Stomach (tissue), 4 donors: ENCODE measurements at regions not wholly inside any gene's neighbourhood (a gene's known extent, or its start where the extent isn't known, plus 50 kb on each side); places are given as distances from the start of the nearest gene placed in this dataset.

Experiments used
- CTCF ChIP-seq, 7 experiments: fragments of 450-650 bp in 4 of 7; fragments of 200-600 bp in 3 of 7; sonication (generic) in 3 of 7; IDR thresholded peaks; one replicate each; pipeline ENCODE4 v1.5.1; 2016 to 2019; ENCODE audit warnings: antibody characterized with exemption in 7 of 7, control low read depth in 2 of 7, mild to moderate bottlenecking in 1 of 7
- EP300 ChIP-seq: sonication (generic); formaldehyde crosslinking; IDR thresholded peaks from one replicate; pipeline ENCODE4 v1.6.1; 2017; ENCODE audit warnings: antibody characterized with exemption
- POLR2A ChIP-seq, 4 donors: fragments of 450-650 bp; IDR thresholded peaks; one replicate each; pipeline ENCODE4 v1.6.1; 2016; ENCODE audit warnings: antibody characterized with exemption in 4 of 4, control low read depth in 2 of 4, mild to moderate bottlenecking in 1 of 4, moderate library complexity in 1 of 4
- POLR2AphosphoS5 ChIP-seq, 3 donors: sonication (generic); formaldehyde crosslinking; IDR thresholded peaks; one replicate each; pipeline ENCODE4 v1.6.1; 2016; ENCODE audit warnings: antibody characterized with exemption in 3 of 3

GRCh38 chr2:4408321-4408720 is 704.9 kb downstream of the DCDC2C start:
- TF ChIP-seq CTCF (IDR thresholded peaks at IDR 0.05) (no peak), POLR2A (IDR thresholded peaks at IDR 0.05) (no peak), EP300 (no peak), POLR2AphosphoS5 (IDR thresholded peaks at IDR 0.05) (no peak)
